Suppressor macrophage treated with lipopolysaccharide for 1 hour (primary cell): ENCODE measurements at regions not wholly inside any gene's neighbourhood (a gene's known extent, or its start where the extent isn't known, plus 50 kb on each side); places are given as distances from the start of the nearest gene placed in this dataset.
"Not testable (repeated sequence)": the region's sequence is repeated elsewhere in the genome, so short reads cannot be mapped to it uniquely, and the experiment has no call there.

Source experiments
- DNase-seq, 3 donors: peaks; one replicate each; pipeline ENCODE4 v3.0.0-alpha.2; 2020 to 2022

GRCh38 chr2:111596808-111597705 lies 286.9 kb downstream of the ANAPC1 start:
- not testable (repeated sequence) for DNase-seq

DNA sequence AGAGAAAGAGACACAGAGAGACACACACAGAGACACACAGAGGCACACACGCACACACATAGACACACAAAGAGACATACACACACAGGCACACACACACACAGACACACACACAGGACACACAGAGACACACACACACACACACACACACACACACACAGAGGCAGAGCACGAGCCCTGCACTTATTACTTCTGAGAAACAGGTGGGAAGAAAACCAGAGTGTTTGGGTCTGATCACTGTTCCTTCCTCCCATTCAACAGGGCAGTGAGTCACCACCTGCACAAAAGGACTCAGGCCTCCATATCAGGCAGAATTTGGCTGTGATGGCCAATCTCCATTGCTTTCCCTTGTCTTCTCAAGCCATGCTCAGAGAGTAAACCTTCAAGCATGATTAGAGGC lies 285.0 kb downstream of the ANAPC1 start:
- not testable (repeated sequence) for DNase-seq

DNA sequence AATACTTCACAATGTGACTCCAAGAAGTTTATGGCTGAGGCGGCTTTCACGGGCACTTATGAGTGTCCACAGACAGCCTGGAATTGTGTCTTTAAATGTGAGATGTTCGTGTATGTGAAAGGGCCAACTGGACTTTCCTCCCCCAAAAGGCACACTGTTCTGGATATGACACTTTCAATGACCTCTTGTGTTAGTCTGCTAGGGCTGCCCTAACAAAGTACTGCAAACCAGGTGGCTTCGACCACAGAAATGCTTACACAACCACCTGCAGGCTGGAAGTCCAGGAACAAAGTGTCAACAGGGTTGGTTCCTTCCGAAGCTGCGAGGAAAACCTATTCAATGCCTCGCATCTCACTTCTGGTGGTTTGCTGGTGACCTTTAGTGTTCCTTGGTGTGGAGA lies 281.7 kb downstream of the ANAPC1 start:
- not testable (repeated sequence) for DNase-seq

DNA sequence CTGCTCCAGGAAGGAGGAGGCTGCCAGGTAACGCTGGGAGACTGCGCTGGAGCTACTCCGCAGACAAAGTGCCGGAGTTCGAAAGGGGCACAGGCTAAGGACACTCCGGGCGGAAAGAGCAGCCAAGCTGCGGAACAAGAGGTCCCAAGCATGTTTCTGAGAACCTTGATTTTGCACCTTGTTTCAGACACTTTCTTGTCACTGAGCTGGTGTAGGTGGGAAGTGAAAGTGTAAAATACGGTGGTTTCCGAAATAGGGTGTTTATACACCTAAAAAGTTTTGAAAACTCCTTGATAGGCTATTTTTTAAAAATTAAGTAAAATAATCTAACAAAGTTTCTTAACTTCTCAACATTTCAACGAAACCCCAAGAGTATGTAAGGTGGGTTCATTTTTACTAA lies 278.2 kb downstream of the ANAPC1 start:
- not testable (repeated sequence) for DNase-seq

- not testable (repeated sequence) for DNase-seq
These were observed 277.4 kb downstream of the ANAPC1 start for GRCh38 chr2:111606632-111607031.

DNA sequence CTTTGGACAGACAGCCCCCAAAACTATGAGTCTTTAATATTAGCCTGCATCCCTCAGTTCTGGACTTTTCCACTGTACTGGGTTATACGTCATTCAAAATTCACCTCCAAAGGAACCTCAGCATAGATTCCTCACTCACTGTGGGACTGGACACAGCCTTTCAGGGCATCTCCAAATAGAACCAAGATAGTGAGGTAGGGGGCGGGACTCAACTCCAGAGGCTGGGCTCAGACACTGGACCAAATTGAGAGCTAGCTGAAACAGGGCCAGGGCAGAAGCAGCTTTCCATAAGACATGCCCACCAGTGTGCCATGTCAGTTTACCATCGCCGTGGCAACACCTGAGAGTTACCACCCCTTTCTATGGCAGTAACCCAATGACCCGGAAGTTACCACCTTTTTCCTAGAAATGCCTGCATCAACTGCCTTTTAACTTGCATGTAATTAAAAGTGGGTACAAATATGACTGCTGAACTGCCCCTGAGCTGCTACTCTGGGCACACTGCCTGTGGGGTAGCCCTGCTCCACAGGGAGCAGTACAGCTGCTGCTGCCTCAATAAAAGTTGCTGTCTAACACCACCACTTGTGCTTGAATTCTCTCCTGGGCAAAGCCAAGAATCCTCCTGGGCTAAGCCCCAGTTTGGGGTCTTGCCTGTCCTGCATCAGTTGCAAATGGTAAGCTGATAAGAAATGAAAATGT lies 274.7 kb downstream of the ANAPC1 start:
- not testable (repeated sequence) for DNase-seq

DNA sequence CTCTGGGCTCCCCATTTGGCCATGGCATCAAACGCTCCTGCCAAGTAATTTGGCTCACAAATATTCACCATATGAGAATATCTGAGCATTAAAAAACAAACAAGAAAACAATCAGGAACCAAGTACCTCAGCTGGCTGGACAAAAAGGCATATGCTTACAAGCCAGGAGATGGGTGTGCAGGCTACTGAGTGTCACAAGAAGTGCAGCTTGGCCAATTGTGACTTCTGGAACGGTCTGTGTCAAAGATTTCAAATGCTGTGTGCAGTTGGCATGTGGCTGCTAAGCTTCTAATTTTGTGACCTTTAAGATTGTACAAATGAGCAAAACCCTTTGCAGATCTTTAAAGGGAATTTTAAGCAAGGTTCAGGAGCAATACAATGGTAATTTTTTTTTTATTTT lies 274.0 kb downstream of the ANAPC1 start:
- DNase-seq: peak in 1 of 3 donors; percentile 15

DNA sequence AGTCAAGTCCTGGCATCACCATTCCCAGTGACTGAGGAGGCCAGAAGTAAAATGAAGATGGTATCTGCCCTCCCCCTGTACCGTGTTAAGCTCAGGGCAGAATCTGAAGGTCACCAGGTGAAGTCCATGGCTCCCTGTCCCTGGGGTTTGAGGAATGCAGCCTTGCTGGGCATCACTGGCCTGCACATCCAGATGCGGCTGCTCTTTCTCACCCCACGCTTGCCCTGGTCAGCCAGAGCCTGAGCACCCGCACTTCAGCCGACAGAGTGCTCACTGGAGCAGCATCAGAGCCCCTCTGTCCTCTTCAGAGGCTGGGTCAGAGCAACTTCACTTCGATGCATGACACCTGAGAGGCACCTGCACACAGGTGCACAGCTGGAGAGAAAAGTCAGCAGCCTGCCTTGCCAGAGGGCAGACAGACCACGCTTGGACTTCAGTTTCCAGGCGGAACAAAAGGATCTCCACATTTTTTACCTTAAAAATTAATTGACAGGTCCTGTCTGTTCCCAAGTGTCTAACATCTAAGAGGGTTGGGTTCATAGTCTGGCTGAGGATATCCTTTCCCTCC lies 267.3 kb downstream of the ANAPC1 start:
- DNase-seq: no peak

DNA sequence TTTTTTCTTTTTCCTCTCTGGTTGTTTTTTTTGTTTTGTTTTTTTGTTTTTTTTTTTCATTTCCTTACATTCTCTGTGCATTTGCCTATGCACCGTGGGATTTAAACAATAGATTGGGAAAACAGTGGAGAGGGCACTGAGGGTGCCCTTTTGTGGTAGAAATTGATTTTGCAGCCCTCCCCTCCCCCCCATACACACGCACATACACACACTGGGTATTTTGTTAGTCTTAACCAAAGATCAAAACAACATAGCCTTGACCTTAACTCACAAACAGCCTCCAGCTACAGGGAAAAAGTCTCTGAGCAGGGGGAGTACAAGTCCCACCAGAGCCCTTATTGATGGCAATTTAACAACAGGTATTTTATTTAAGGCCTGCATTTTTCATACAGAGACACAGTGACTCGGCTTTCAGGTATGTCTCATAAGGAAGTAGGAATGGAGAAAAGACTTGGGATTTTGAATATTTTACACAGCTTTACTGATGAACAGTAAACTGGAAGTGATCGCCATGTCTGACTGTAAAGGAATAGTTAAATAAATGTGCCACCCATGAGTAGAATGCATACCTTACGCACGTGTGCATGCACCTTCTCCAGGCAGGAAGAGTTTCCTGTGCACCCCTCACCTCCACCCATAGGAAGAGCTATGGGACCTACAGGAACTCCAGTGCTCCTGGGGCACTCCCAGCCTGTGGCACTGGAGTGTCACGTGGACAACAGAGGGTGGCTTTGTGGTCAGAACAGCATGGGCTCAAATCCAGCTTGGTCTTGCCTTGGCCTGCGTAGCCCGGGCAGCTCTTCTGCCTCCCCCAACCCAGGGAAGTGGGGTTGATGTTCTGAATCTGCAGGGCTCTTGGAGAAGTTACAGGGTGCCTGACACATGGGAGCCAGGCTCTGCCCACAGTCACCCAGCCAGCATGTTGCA lies 266.4 kb downstream of the ANAPC1 start:
- DNase-seq: peak in 1 of 3 donors; percentile 33

DNA sequence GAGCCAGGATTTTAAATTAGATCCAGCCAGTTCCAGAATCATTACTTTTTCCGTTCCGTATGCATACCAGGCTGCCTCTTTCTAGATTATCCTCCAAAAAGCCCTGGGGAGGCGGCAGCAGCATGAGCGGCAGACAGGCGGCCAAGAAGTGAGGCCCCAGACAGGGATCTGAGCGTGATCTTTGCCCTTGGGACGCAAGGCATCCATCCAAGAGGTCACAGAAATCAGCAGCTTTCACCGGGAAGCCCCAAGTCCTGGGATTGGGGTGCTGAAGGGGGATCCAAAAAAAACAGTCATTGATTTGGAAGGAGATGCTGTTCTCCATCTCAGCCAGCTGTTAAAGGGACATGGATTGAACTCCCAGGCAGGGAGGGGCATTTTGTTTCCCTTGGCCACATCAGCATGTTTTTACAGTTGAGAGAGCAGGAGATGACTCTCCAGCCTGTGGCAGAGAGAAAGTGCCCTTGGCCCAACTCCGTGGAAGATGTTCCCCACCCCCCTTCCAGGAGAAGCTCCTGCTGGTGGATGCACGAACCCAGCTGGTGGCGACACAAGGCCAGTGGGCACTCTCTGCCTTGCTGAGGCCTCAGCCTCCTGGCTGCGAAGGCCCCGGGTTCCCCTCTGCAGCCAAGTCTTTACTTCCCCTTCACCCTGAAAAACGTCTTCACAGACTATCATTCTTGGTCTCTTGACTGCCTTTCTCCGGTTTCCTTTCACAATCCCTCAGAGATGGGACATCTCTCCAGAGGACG lies 265.6 kb downstream of the ANAPC1 start:
- DNase-seq: peak; percentile 27 to 61 (median 48)

- DNase-seq: peak; percentile 33 to 49 (median 47)
These were observed 264.8 kb downstream of the ANAPC1 start for GRCh38 chr2:111618978-111619902.

- DNase-seq: peak in 1 of 3 donors; percentile 36
These were observed 263.7 kb downstream of the ANAPC1 start for GRCh38 chr2:111620281-111620680.

DNA sequence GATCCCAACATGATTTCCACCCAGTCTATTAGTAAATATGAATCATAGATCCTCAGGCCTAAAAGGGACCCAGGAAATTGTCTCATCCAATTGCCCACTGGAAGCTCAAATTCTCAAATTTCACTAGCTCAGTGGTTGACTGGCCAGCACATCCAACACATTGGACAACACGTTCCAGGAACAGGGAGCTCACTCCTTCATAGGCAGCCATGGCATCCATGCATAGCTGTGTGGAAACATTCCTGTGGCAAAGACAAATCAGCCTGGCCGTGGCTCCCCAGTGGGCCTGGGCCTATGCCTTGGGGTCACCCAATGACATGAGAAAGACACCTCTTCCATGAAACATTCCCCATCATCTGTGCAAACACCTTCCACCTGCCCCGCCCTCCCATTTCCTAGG lies 261.1 kb downstream of the ANAPC1 start:
- DNase-seq: no peak

- DNase-seq: no peak
These were observed 260.6 kb downstream of the ANAPC1 start for GRCh38 chr2:111623380-111623779.

- peak in 2 of 3 donors; percentile 71 to 73 for DNase-seq
These were observed 259.4 kb downstream of the ANAPC1 start for GRCh38 chr2:111624411-111625156.

DNA sequence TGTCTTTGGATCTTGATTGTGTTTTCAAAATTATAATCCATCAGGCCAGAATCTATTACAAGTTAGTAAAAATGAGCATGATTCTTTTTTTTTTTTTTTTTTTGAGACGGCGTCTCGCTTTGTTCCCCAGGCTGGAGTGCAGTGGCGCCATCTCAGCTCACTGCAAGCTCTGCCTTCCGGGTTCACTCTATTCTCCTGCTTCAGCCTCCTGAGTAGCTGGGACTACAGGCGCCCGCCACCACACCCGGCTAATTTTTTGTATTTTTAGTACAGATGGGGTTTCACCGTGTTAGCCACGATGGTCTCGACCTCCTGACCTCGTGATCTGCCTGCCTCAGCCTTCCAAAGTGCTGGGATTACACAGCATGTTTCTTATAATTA lies 258.8 kb downstream of the ANAPC1 start:
- not testable (repeated sequence) for DNase-seq

GRCh38 chr2:111626037-111626864 lies 257.7 kb downstream of the ANAPC1 start:
- no peak for DNase-seq

GRCh38 chr2:111626865-111627163 lies 257.2 kb downstream of the ANAPC1 start:
- no peak for DNase-seq

DNA sequence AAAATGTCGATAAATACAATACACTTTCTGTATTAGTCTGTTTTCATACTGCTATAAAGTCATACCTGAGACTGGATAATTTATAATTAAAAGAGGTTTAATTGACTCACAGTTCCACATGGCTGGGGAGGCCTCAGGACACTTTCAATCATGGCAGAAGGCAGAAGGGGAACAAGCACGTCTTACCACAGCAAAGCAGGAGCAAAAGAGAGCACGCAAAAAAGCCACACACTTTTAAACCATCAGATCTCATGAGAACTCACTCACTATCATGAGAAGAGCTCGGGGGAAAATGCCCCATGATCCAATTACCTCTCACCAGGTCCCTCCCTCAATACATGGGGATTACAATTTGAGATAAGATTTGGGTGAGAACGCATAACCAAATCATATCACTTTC lies 256.7 kb downstream of the ANAPC1 start:
- DNase-seq: no peak
